ENCODE measurements at regions not wholly inside any gene's neighbourhood (a gene's known extent, or its start where the extent isn't known, plus 50 kb on each side); places are given as distances from the start of the nearest gene placed in this dataset.

GRCh38 chr12:11555743-11556625, 93.5 kb upstream of the ETV6 start:
- no peak overlapping the region for H3K9ac ChIP-seq (ENCODE audit: low read depth, low read length)
- H3K27me3 ChIP-seq (ENCODE audit: control insufficient read depth, insufficient read depth, low read length) = no peaks in the 10 kb centered on the region
- H3K9me3 ChIP-seq (ENCODE audit: control insufficient read depth, insufficient read depth, low read length) = no peaks in the 10 kb centered on the region
- H3K4me1 ChIP-seq (ENCODE audit: control insufficient read depth, insufficient read depth, low read length) = peaks cover 2% of the 10 kb centered on the region
- H3K4me3 ChIP-seq (ENCODE audit: low read depth, low read length) = no peak overlapping the region
- H3K36me3 ChIP-seq (ENCODE audit: control insufficient read depth, insufficient read depth, low read length) = no peaks in the 10 kb centered on the region

GRCh38 chr12:11556682-11557081, 92.8 kb upstream of the ETV6 start:
- Histone ChIP-seq H3K4me1 (ENCODE audit: control insufficient read depth, insufficient read depth, low read length) (peaks cover 2% of the 10 kb centered on the region), H3K36me3 (ENCODE audit: control insufficient read depth, insufficient read depth, low read length) (no peaks in the 10 kb centered on the region), H3K9me3 (ENCODE audit: control insufficient read depth, insufficient read depth, low read length) (no peaks in the 10 kb centered on the region), H3K27me3 (ENCODE audit: control insufficient read depth, insufficient read depth, low read length) (no peaks in the 10 kb centered on the region), H3K4me3 (ENCODE audit: low read depth, low read length) (no peak overlapping the region), H3K9ac (ENCODE audit: low read depth, low read length) (no peak overlapping the region)

GRCh38 chr12:11559626-11560340, 89.7 kb upstream of the ETV6 start:
- no peaks in the 10 kb centered on the region for H3K4me1 ChIP-seq (ENCODE audit: control insufficient read depth, insufficient read depth, low read length)
- H3K4me3 ChIP-seq (ENCODE audit: low read depth, low read length) = no peak overlapping the region
- no peaks in the 10 kb centered on the region for H3K9me3 ChIP-seq (ENCODE audit: control insufficient read depth, insufficient read depth, low read length)
- H3K27me3 ChIP-seq (ENCODE audit: control insufficient read depth, insufficient read depth, low read length) = no peaks in the 10 kb centered on the region
- H3K9ac ChIP-seq (ENCODE audit: low read depth, low read length) = no peak overlapping the region
- no peaks in the 10 kb centered on the region for H3K36me3 ChIP-seq (ENCODE audit: control insufficient read depth, insufficient read depth, low read length)

DNA sequence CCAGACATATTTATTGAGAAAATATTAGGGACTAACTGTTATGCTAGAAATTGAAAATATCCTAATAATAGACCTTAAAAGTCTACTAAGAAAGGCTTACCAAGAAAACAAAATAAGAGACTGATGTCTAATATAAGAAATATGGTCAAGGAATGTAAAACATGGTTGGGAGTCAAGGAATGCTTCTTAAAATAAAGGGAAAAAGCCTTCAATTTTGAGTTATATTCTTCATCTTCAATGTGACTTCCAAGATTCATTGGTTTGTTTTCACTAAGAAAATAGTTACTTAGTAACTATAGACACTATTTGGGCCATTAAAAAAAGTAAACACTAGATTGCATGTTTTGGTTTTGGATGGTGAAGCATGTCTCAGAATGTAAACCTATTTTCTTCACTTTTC, 88.1 kb upstream of the ETV6 start:
- H3K4me1 ChIP-seq (ENCODE audit: control insufficient read depth, insufficient read depth, low read length) = no peaks in the 10 kb centered on the region
- H3K4me3 ChIP-seq (ENCODE audit: low read depth, low read length) = no peak overlapping the region
- no peaks in the 10 kb centered on the region for H3K27me3 ChIP-seq (ENCODE audit: control insufficient read depth, insufficient read depth, low read length)
- no peaks in the 10 kb centered on the region for H3K9me3 ChIP-seq (ENCODE audit: control insufficient read depth, insufficient read depth, low read length)
- no peaks in the 10 kb centered on the region for H3K36me3 ChIP-seq (ENCODE audit: control insufficient read depth, insufficient read depth, low read length)
- H3K9ac ChIP-seq (ENCODE audit: low read depth, low read length) = no peak overlapping the region

GRCh38 chr12:11563785-11564739, 85.4 kb upstream of the ETV6 start:
- no peaks in the 10 kb centered on the region for H3K4me1 ChIP-seq (ENCODE audit: control insufficient read depth, insufficient read depth, low read length)
- no peak overlapping the region for H3K9ac ChIP-seq (ENCODE audit: low read depth, low read length)
- H3K27me3 ChIP-seq (ENCODE audit: control insufficient read depth, insufficient read depth, low read length) = no peaks in the 10 kb centered on the region
- H3K4me3 ChIP-seq (ENCODE audit: low read depth, low read length) = no peak overlapping the region
- no peaks in the 10 kb centered on the region for H3K36me3 ChIP-seq (ENCODE audit: control insufficient read depth, insufficient read depth, low read length)
- no peaks in the 10 kb centered on the region for H3K9me3 ChIP-seq (ENCODE audit: control insufficient read depth, insufficient read depth, low read length)

GRCh38 chr12:11564984-11565651, 84.4 kb upstream of the ETV6 start:
- no peaks in the 10 kb centered on the region for H3K9me3 ChIP-seq (ENCODE audit: control insufficient read depth, insufficient read depth, low read length)
- no peak overlapping the region for H3K9ac ChIP-seq (ENCODE audit: low read depth, low read length)
- H3K36me3 ChIP-seq (ENCODE audit: control insufficient read depth, insufficient read depth, low read length) = no peaks in the 10 kb centered on the region
- H3K4me1 ChIP-seq (ENCODE audit: control insufficient read depth, insufficient read depth, low read length) = no peaks in the 10 kb centered on the region
- H3K27me3 ChIP-seq (ENCODE audit: control insufficient read depth, insufficient read depth, low read length) = no peaks in the 10 kb centered on the region
- no peak overlapping the region for H3K4me3 ChIP-seq (ENCODE audit: low read depth, low read length)

- Histone ChIP-seq H3K36me3 (ENCODE audit: control insufficient read depth, insufficient read depth, low read length) (no peaks in the 10 kb centered on the region), H3K4me3 (ENCODE audit: low read depth, low read length) (no peak overlapping the region), H3K27me3 (ENCODE audit: control insufficient read depth, insufficient read depth, low read length) (no peaks in the 10 kb centered on the region), H3K4me1 (ENCODE audit: control insufficient read depth, insufficient read depth, low read length) (no peaks in the 10 kb centered on the region), H3K9me3 (ENCODE audit: control insufficient read depth, insufficient read depth, low read length) (no peaks in the 10 kb centered on the region), H3K9ac (ENCODE audit: low read depth, low read length) (no peak overlapping the region)
Measured at GRCh38 chr12:11565752-11566151, 83.7 kb upstream of the ETV6 start.

GRCh38 chr12:11568155-11568761, 81.2 kb upstream of the ETV6 start:
- no peaks in the 10 kb centered on the region for H3K9me3 ChIP-seq (ENCODE audit: control insufficient read depth, insufficient read depth, low read length)
- H3K27me3 ChIP-seq (ENCODE audit: control insufficient read depth, insufficient read depth, low read length) = no peaks in the 10 kb centered on the region

GRCh38 chr12:11568762-11569478, 80.6 kb upstream of the ETV6 start:
- Histone ChIP-seq H3K36me3 (ENCODE audit: control insufficient read depth, insufficient read depth, low read length) (no peaks in the 10 kb centered on the region), H3K9ac (ENCODE audit: low read depth, low read length) (no peak overlapping the region), H3K4me3 (ENCODE audit: low read depth, low read length) (no peak overlapping the region), H3K4me1 (ENCODE audit: control insufficient read depth, insufficient read depth, low read length) (no peaks in the 10 kb centered on the region), H3K9me3 (ENCODE audit: control insufficient read depth, insufficient read depth, low read length) (no peaks in the 10 kb centered on the region), H3K27me3 (ENCODE audit: control insufficient read depth, insufficient read depth, low read length) (no peaks in the 10 kb centered on the region)

More at GRCh38 chr12:11568155-11568761, 81.2 kb upstream of the ETV6 start:
- Histone ChIP-seq H3K4me3 (ENCODE audit: low read depth, low read length) (no peak overlapping the region), H3K9ac (ENCODE audit: low read depth, low read length) (no peak overlapping the region), H3K36me3 (ENCODE audit: control insufficient read depth, insufficient read depth, low read length) (no peaks in the 10 kb centered on the region), H3K4me1 (ENCODE audit: control insufficient read depth, insufficient read depth, low read length) (no peaks in the 10 kb centered on the region)

- Histone ChIP-seq H3K4me1 (ENCODE audit: control insufficient read depth, insufficient read depth, low read length) (no peaks in the 10 kb centered on the region), H3K36me3 (ENCODE audit: control insufficient read depth, insufficient read depth, low read length) (no peaks in the 10 kb centered on the region), H3K27me3 (ENCODE audit: control insufficient read depth, insufficient read depth, low read length) (no peaks in the 10 kb centered on the region), H3K9ac (ENCODE audit: low read depth, low read length) (no peak overlapping the region), H3K9me3 (ENCODE audit: control insufficient read depth, insufficient read depth, low read length) (no peaks in the 10 kb centered on the region), H3K4me3 (ENCODE audit: low read depth, low read length) (no peak overlapping the region)
Measured at GRCh38 chr12:11569716-11570115, 79.8 kb upstream of the ETV6 start.
